ENCODE measurements at regions not wholly inside any gene's neighbourhood (a gene's known extent, or its start where the extent isn't known, plus 50 kb on each side); places are given as distances from the start of the nearest gene placed in this dataset.

- Histone ChIP-seq H3K27me3 (replicated peaks; ENCODE audit: insufficient read depth) (no peaks in the 10 kb centered on the region), H3F3A (ENCODE audit: insufficient read depth) (no peaks in the 10 kb centered on the region), H3K4me3 (no peak overlapping the region), H3K36me3 (ENCODE audit: low read depth) (no peaks in the 10 kb centered on the region), H3K4me1 (ENCODE audit: insufficient read depth) (no peaks in the 10 kb centered on the region), H2AFZ (no peak overlapping the region), H3K79me2 (ENCODE audit: insufficient read depth) (peaks cover 6% of the 10 kb centered on the region; the same call in 1 of the 2 replicates), H3K27ac (no peak overlapping the region), H3K9me3 (ENCODE audit: low read depth) (no peaks in the 10 kb centered on the region), H3K9me2 (ENCODE audit: insufficient read depth) (no peaks in the 10 kb centered on the region), H3K4me2 (ENCODE audit: unreplicated experiment) (no peak overlapping the region), H4K20me1 (ENCODE audit: insufficient read depth) (no peaks in the 10 kb centered on the region), H3K9ac (no peak overlapping the region)
- TF ChIP-seq EZH2phosphoT487 (IDR thresholded peaks at IDR 0.05; ENCODE audit: insufficient read depth, low read depth) (no peak), EZH2 (IDR thresholded peaks at IDR 0.05; ENCODE audit: insufficient read depth, poor library complexity, severe bottlenecking) (no peak)
- WGBS, 2 experiments (ENCODE audit: low coverage in 1 of 2, low lambda C conversion rate in 2 of 2, missing lambda C conversion rate in 2 of 2): 0 to 7% methylated on average over 1 of the region's 1 CpG
- no peak for DNase-seq
- in situ Hi-C loops (cut with MboI): no loop called here
Measured at GRCh38 chr11:8796941-8797340, 114.0 kb upstream of the AKIP1 start.

- Histone ChIP-seq H3K79me2 (ENCODE audit: insufficient read depth) (peaks cover 19% of the 10 kb centered on the region), H3K9me2 (ENCODE audit: insufficient read depth) (no peaks in the 10 kb centered on the region)
- WGBS, 2 experiments (ENCODE audit: low coverage in 1 of 2, low lambda C conversion rate in 2 of 2, missing lambda C conversion rate in 2 of 2): 98 to 100% methylated on average over 2 of the region's 2 CpGs
Measured at GRCh38 chr11:8799273-8799672, 111.7 kb upstream of the AKIP1 start.

GRCh38 chr11:8800520-8801110, 110.4 kb upstream of the AKIP1 start:
- in situ Hi-C loops (cut with MboI): no loop called here
- H3K4me3 ChIP-seq: no peak overlapping the region
- peaks cover 28% of the 10 kb centered on the region for H3K79me2 ChIP-seq (ENCODE audit: insufficient read depth)

More at GRCh38 chr11:8799273-8799672, 111.7 kb upstream of the AKIP1 start:
- in situ Hi-C loops (cut with MboI): no loop called here
- TF ChIP-seq EZH2phosphoT487 (IDR thresholded peaks at IDR 0.05; ENCODE audit: insufficient read depth, low read depth): no peak
- no peak for TF ChIP-seq EZH2 (IDR thresholded peaks at IDR 0.05; ENCODE audit: insufficient read depth, poor library complexity, severe bottlenecking)
- no peaks in the 10 kb centered on the region for H3K36me3 ChIP-seq (ENCODE audit: low read depth)
- H3K27me3 ChIP-seq (replicated peaks; ENCODE audit: insufficient read depth): no peaks in the 10 kb centered on the region
- no peak overlapping the region for H2AFZ ChIP-seq
- H3K4me3 ChIP-seq: no peak overlapping the region
- no peaks in the 10 kb centered on the region for H3K9me3 ChIP-seq (ENCODE audit: low read depth)
- no peak overlapping the region for H3K9ac ChIP-seq
- H3K4me1 ChIP-seq (ENCODE audit: insufficient read depth): no peaks in the 10 kb centered on the region
- H3K27ac ChIP-seq: no peak overlapping the region
- H4K20me1 ChIP-seq (ENCODE audit: insufficient read depth): no peaks in the 10 kb centered on the region
- H3K4me2 ChIP-seq (ENCODE audit: unreplicated experiment): no peak overlapping the region
- DNase-seq: no peak
- H3F3A ChIP-seq (ENCODE audit: insufficient read depth): no peaks in the 10 kb centered on the region

GRCh38 chr11:8801121-8801520, 109.9 kb upstream of the AKIP1 start:
- in situ Hi-C loops (cut with MboI): no loop called here
- no peak for TF ChIP-seq EZH2 (IDR thresholded peaks at IDR 0.05; ENCODE audit: insufficient read depth, poor library complexity, severe bottlenecking)
- no peak for TF ChIP-seq EZH2phosphoT487 (IDR thresholded peaks at IDR 0.05; ENCODE audit: insufficient read depth, low read depth)
- no peak for DNase-seq
- Histone ChIP-seq H3K4me2 (ENCODE audit: unreplicated experiment) (no peak overlapping the region), H3K27me3 (replicated peaks; ENCODE audit: insufficient read depth) (no peaks in the 10 kb centered on the region), H4K20me1 (ENCODE audit: insufficient read depth) (no peaks in the 10 kb centered on the region), H3K27ac (no peak overlapping the region), H3F3A (ENCODE audit: insufficient read depth) (no peaks in the 10 kb centered on the region), H3K79me2 (ENCODE audit: insufficient read depth) (peaks cover 33% of the 10 kb centered on the region), H2AFZ (no peak overlapping the region), H3K4me1 (ENCODE audit: insufficient read depth) (no peaks in the 10 kb centered on the region), H3K36me3 (ENCODE audit: low read depth) (no peaks in the 10 kb centered on the region), H3K9me3 (ENCODE audit: low read depth) (no peaks in the 10 kb centered on the region), H3K9me2 (ENCODE audit: insufficient read depth) (no peaks in the 10 kb centered on the region), H3K9ac (no peak overlapping the region), H3K4me3 (no peak overlapping the region)
- WGBS, 2 experiments (ENCODE audit: low coverage in 1 of 2, low lambda C conversion rate in 2 of 2, missing lambda C conversion rate in 2 of 2): 97 to 98% methylated on average over 9 of the region's 9 CpGs

More at GRCh38 chr11:8800520-8801110, 110.4 kb upstream of the AKIP1 start:
- WGBS, 2 experiments (ENCODE audit: low coverage in 1 of 2, low lambda C conversion rate in 2 of 2, missing lambda C conversion rate in 2 of 2): 47 to 57% methylated on average over 1 of the region's 1 CpG
- Histone ChIP-seq H3K9me3 (ENCODE audit: low read depth) (no peaks in the 10 kb centered on the region), H3K9ac (no peak overlapping the region), H2AFZ (no peak overlapping the region), H3F3A (ENCODE audit: insufficient read depth) (no peaks in the 10 kb centered on the region), H3K36me3 (ENCODE audit: low read depth) (no peaks in the 10 kb centered on the region), H3K27me3 (replicated peaks; ENCODE audit: insufficient read depth) (no peaks in the 10 kb centered on the region), H3K9me2 (ENCODE audit: insufficient read depth) (no peaks in the 10 kb centered on the region), H4K20me1 (ENCODE audit: insufficient read depth) (no peaks in the 10 kb centered on the region), H3K4me1 (ENCODE audit: insufficient read depth) (no peaks in the 10 kb centered on the region), H3K27ac (no peak overlapping the region), H3K4me2 (ENCODE audit: unreplicated experiment) (no peak overlapping the region)
- DNase-seq: no peak
- TF ChIP-seq EZH2 (IDR thresholded peaks at IDR 0.05; ENCODE audit: insufficient read depth, poor library complexity, severe bottlenecking) (no peak), EZH2phosphoT487 (IDR thresholded peaks at IDR 0.05; ENCODE audit: insufficient read depth, low read depth) (no peak)
